ENCODE measurements at regions not wholly inside any gene's neighbourhood (a gene's known extent, or its start where the extent isn't known, plus 50 kb on each side); places are given as distances from the start of the nearest gene placed in this dataset.

DNA sequence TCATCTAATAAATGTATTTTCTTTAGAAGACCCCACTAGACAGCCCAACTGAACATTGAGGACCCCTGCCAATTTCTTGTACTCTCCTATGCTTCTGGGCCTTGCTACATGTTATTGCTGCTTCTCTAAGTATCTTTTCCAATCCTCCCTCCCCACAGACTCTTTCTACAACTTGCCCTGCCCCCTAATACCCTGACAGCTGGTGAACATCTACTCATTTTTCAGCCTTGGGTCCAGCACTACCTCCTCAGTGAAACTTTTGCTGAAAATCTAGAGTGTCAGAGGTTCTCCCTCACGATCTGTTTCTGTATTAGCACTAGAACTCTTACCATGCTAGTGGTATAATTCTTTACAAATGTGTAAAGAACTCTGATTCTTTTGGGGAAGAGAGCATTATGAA, 106.8 kb upstream of the SIX3 start:
- Histone ChIP-seq H3K36me3 (ENCODE audit: control insufficient read depth in 2 of 2, extremely low read depth in 1 of 2, insufficient read depth in 2 of 2, low read length in 2 of 2) (no peaks in the 10 kb centered on the region), H3K9me1 (replicated peaks; ENCODE audit: control insufficient read depth, extremely low read depth, insufficient read depth, low read length) (no peaks in the 10 kb centered on the region), H3K27ac (ENCODE audit: insufficient read depth, low read depth, low read length) (no peak overlapping the region), H3K27me3 (ENCODE audit: control insufficient read depth in 2 of 2, insufficient read depth in 2 of 2, low read length in 2 of 2) (peaks cover 1 to 2% of the 10 kb centered on the region in 2 experiments), H3K9ac (replicated peaks; ENCODE audit: extremely low read depth, insufficient read depth, low read length) (no peak overlapping the region), H3K4me3 (replicated peaks in 1 of 3; ENCODE audit: insufficient read depth in 1 of 3, low read depth in 1 of 3, low read length in 3 of 3) (no peak overlapping the region), H2AFZ (ENCODE audit: low read depth, low read length) (no peak overlapping the region), H3K79me2 (ENCODE audit: control insufficient read depth, insufficient read depth, low read length) (no peaks in the 10 kb centered on the region), H3K4me2 (ENCODE audit: insufficient read depth, low read length) (no peak overlapping the region), H4K20me1 (replicated peaks; ENCODE audit: control insufficient read depth, extremely low read depth, insufficient read depth, low read length) (no peaks in the 10 kb centered on the region), H3K9me3 (replicated peaks; ENCODE audit: control insufficient read depth, insufficient read depth, low read length) (no peaks in the 10 kb centered on the region), H3K4me1 (ENCODE audit: control insufficient read depth, extremely low read depth, insufficient read depth, low read length) (no peaks in the 10 kb centered on the region)
- BruUV-seq (replicated peaks): no TSS peak
- intact Hi-C loops (cut with micrococcal nuclease) (no loop called here), dilution Hi-C loops (cut with MboI; ENCODE audit: extremely low pct_ligation_motif_present, low sequenced_read_pairs) (no loop called here)
- ChIA-PET CTCF (no interaction called here), POLR2A (no interaction called here)
- FAIRE-seq (no peak), DNase-seq (ENCODE audit: low read depth, low spot score) (no peak)
- TF ChIP-seq FOS (IDR thresholded peaks at IDR 0.05; ENCODE audit: borderline replicate concordance, insufficient read depth, low read length) (no peak), GATA2 (IDR thresholded peaks at IDR 0.05; ENCODE audit: insufficient read depth, insufficient read length, low read depth, low read length) (no peak), POLR2A (IDR thresholded peaks at IDR 0.05; ENCODE audit: low read depth, low read length) (no peak), EZH2 (IDR thresholded peaks at IDR 0.05; ENCODE audit: borderline replicate concordance, low read depth, low read length, severe bottlenecking) (no peak), JUN (IDR thresholded peaks at IDR 0.05; ENCODE audit: borderline replicate concordance, insufficient read depth, insufficient read length, low read depth) (no peak), POLR2AphosphoS5 (IDR thresholded peaks at IDR 0.05; ENCODE audit: insufficient read depth, low read depth, low read length) (no peak), MYC (IDR thresholded peaks at IDR 0.05; ENCODE audit: low read depth, low read length) (no peak)
- TF ChIP-seq, protein P1, sequence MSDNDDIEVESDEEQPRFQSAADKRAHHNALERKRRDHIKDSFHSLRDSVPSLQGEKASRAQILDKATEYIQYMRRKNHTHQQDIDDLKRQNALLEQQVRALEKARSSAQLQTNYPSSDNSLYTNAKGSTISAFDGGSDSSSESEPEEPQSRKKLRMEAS (IDR thresholded peaks at IDR 0.05; ENCODE audit: insufficient read depth, insufficient read length): no peak
- TF ChIP-seq, protein P2, sequence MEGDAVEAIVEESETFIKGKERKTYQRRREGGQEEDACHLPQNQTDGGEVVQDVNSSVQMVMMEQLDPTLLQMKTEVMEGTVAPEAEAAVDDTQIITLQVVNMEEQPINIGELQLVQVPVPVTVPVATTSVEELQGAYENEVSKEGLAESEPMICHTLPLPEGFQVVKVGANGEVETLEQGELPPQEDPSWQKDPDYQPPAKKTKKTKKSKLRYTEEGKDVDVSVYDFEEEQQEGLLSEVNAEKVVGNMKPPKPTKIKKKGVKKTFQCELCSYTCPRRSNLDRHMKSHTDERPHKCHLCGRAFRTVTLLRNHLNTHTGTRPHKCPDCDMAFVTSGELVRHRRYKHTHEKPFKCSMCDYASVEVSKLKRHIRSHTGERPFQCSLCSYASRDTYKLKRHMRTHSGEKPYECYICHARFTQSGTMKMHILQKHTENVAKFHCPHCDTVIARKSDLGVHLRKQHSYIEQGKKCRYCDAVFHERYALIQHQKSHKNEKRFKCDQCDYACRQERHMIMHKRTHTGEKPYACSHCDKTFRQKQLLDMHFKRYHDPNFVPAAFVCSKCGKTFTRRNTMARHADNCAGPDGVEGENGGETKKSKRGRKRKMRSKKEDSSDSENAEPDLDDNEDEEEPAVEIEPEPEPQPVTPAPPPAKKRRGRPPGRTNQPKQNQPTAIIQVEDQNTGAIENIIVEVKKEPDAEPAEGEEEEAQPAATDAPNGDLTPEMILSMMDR (IDR thresholded peaks at IDR 0.05; ENCODE audit: extremely low read depth in 1 of 2, insufficient read depth in 1 of 2, low read depth in 1 of 2, low read length in 2 of 2): no peak
